Endodermal cell (in vitro differentiated cells): ENCODE measurements at regions not wholly inside any gene's neighbourhood (a gene's known extent, or its start where the extent isn't known, plus 50 kb on each side); places are given as distances from the start of the nearest gene placed in this dataset.

Experiments used
- DNase-seq: peaks from one replicate; pipeline ENCODE4 v3.0.0-alpha.2; 2017
- H3K27ac ChIP-seq: 2 replicates; pipeline ENCODE4 v1.5.1; 2013; ENCODE audit warnings: mild to moderate bottlenecking, low read depth, low read length, moderate library complexity
- H3K27me3 ChIP-seq: 2 replicates; pipeline ENCODE4 v1.6.1; 2013; ENCODE audit warnings: mild to moderate bottlenecking, low read length, moderate library complexity; ENCODE audit not compliant: insufficient read depth, control insufficient read depth, poor library complexity, severe bottlenecking
- H3K36me3 ChIP-seq: 2 replicates; pipeline ENCODE4 v1.7.0; 2013; ENCODE audit warnings: mild to moderate bottlenecking, low read length, moderate library complexity; ENCODE audit not compliant: control insufficient read depth, insufficient read depth
- H3K4me1 ChIP-seq: one replicate; pipeline ENCODE4 v1.7.0; 2013; ENCODE audit warnings: low read length; ENCODE audit not compliant: control insufficient read depth, insufficient read depth
- H3K4me3 ChIP-seq: 2 replicates; pipeline ENCODE4 v1.5.1; 2013; ENCODE audit warnings: mild to moderate bottlenecking, low read length, moderate library complexity
- H3K9ac ChIP-seq: 2 replicates; pipeline ENCODE4 v1.6.1; 2013; ENCODE audit warnings: mild to moderate bottlenecking, low read length, moderate library complexity; ENCODE audit not compliant: poor library complexity, severe bottlenecking; ENCODE audit errors: extremely low read depth
- H3K9me3 ChIP-seq: 2 replicates; pipeline ENCODE4 v1.6.1; 2013; ENCODE audit warnings: mild to moderate bottlenecking, low read length, moderate library complexity; ENCODE audit not compliant: control insufficient read depth
- H3K27ac Mint-ChIP-seq: 2 replicates; pipeline ENCODE4 v1.8.0; 2020; ENCODE audit warnings: mixed read lengths
- H3K27me3 Mint-ChIP-seq: 2 replicates; pipeline ENCODE4 v1.8.0; 2021; ENCODE audit warnings: mild to moderate bottlenecking, mixed read lengths; ENCODE audit not compliant: insufficient read depth
- H3K36me3 Mint-ChIP-seq: 2 replicates; pipeline ENCODE4 v1.8.0; 2020; ENCODE audit warnings: low read depth, mixed read lengths
- H3K4me1 Mint-ChIP-seq: 2 replicates; pipeline ENCODE4 v1.8.0; 2020; ENCODE audit warnings: mixed read lengths
- H3K4me3 Mint-ChIP-seq: 2 replicates; pipeline ENCODE4 v1.8.0; 2020; ENCODE audit warnings: mild to moderate bottlenecking, moderate library complexity, mixed read lengths
- H3K9me3 Mint-ChIP-seq: 2 replicates; pipeline ENCODE4 v1.8.0; 2020; ENCODE audit warnings: mild to moderate bottlenecking, mixed read lengths
- CTCF ChIP-seq: fragments of 200-600 bp; sonication (generic); conservative IDR thresholded peaks from 2 replicates; pipeline ENCODE4 v1.5.0; 2021; ENCODE audit warnings: antibody characterized with exemption, mild to moderate bottlenecking
- WGBS, 2 experiments: methylation state at CpG; one replicate each; pipeline versions ENCODE4 v1.1.5 to v1.1.7; 2013; ENCODE audit warnings: missing lambda C conversion rate in 2 of 2, mixed read lengths in 1 of 2; ENCODE audit not compliant: insufficient coverage in 1 of 2, insufficient read length in 1 of 2; 5-methylcytosine and 5-hydroxymethylcytosine counted together

- no peak overlapping the region for H3K4me3 ChIP-seq
- no peak for TF ChIP-seq CTCF
- peaks cover 16% of the 10 kb centered on the region for H3K27me3 ChIP-seq
- Mint-ChIP-seq H3K27ac (no peak overlapping the region), H3K36me3 (no peaks in the 10 kb centered on the region), H3K4me3 (no peak overlapping the region), H3K4me1 (no peaks in the 10 kb centered on the region), H3K27me3 (peaks cover 35% of the 10 kb centered on the region), H3K9me3 (no peaks in the 10 kb centered on the region)
- no peak overlapping the region for H3K27ac ChIP-seq
- H3K4me1 ChIP-seq, result no peaks in the 10 kb centered on the region
- no peaks in the 10 kb centered on the region for H3K9me3 ChIP-seq
- no peaks in the 10 kb centered on the region for H3K36me3 ChIP-seq
- no peak overlapping the region for H3K9ac ChIP-seq
- no peak for DNase-seq
- 89% methylated on average over 2 of the region's 2 CpGs; no CpG with 5 or more reads in 1 of the 2 experiments for WGBS, 2 experiments
Measured at GRCh38 chr2:121904656-121905055, 149.2 kb downstream of the TSN start.

DNA sequence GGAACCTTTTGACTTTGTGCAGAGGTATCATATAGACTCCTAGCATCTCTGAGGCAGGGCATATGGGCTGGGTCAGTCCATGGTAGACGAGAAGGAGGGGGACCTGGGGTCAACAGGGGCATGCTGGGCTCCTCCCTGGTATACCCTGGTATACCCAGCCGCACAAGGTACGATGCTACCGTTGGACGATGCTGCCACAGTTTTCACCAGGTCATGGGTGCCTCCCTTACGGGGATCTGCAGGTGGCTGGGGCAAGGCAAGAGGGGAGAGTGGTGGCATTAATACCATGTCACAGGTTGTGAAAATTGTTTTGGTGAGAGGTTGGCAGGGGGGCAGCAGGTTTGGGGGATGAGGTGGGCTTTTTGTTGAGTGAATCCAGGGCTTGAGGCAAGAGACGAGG lies 149.8 kb downstream of the TSN start:
- H3K36me3 Mint-ChIP-seq, result no peaks in the 10 kb centered on the region
- peaks cover 21% of the 10 kb centered on the region for H3K27me3 ChIP-seq
- H3K36me3 ChIP-seq, result no peaks in the 10 kb centered on the region
- no peak overlapping the region for H3K9ac ChIP-seq
- H3K27me3 Mint-ChIP-seq, result peaks cover 35% of the 10 kb centered on the region
- no peaks in the 10 kb centered on the region for H3K4me1 Mint-ChIP-seq
- no peak overlapping the region for H3K27ac ChIP-seq
- DNase-seq, result no peak
- no peak overlapping the region for H3K27ac Mint-ChIP-seq
- H3K9me3 ChIP-seq, result no peaks in the 10 kb centered on the region
- no peaks in the 10 kb centered on the region for H3K9me3 Mint-ChIP-seq
- TF ChIP-seq CTCF, result no peak
- 90 to 100% methylated on average over 2 to 7 of the region's 7 CpGs for WGBS, 2 experiments
- H3K4me3 Mint-ChIP-seq, result no peak overlapping the region
- H3K4me3 ChIP-seq, result no peak overlapping the region
- H3K4me1 ChIP-seq, result no peaks in the 10 kb centered on the region

GRCh38 chr2:121906170-121906569 lies 150.7 kb downstream of the TSN start:
- H3K36me3 Mint-ChIP-seq, result no peaks in the 10 kb centered on the region
- H3K4me3 Mint-ChIP-seq, result no peak overlapping the region
- H3K9me3 Mint-ChIP-seq, result no peaks in the 10 kb centered on the region
- Histone ChIP-seq H3K4me3 (no peak overlapping the region), H3K27me3 (peaks cover 23% of the 10 kb centered on the region), H3K4me1 (no peaks in the 10 kb centered on the region), H3K36me3 (no peaks in the 10 kb centered on the region), H3K9me3 (no peaks in the 10 kb centered on the region), H3K9ac (no peak overlapping the region), H3K27ac (no peak overlapping the region)
- no peak for TF ChIP-seq CTCF
- H3K27ac Mint-ChIP-seq, result no peak overlapping the region
- H3K27me3 Mint-ChIP-seq, result peaks cover 32% of the 10 kb centered on the region
- no peak for DNase-seq
- H3K4me1 Mint-ChIP-seq, result peaks cover 10% of the 10 kb centered on the region
- WGBS, 2 experiments, result 95% methylated on average over 7 of the region's 11 CpGs; no CpG with 5 or more reads in 1 of the 2 experiments
